Astrocyte of the hippocampus (primary cell): ENCODE measurements at regions not wholly inside any gene's neighbourhood (a gene's known extent, or its start where the extent isn't known, plus 50 kb on each side); places are given as distances from the start of the nearest gene placed in this dataset.

Experiments used
- DNase-seq: peaks from one replicate; pipeline ENCODE4 v3.0.0; 2011; ENCODE audit warnings: low read depth, low spot score

- DNase-seq, result peak; percentile 3
Measured at GRCh38 chr18:4639628-4640310, 184.7 kb upstream of the DLGAP1 start.

GRCh38 chr18:4638680-4639079 lies 183.6 kb upstream of the DLGAP1 start:
- no peak for DNase-seq

- DNase-seq, result no peak
Measured at GRCh38 chr18:4637876-4638275, 182.8 kb upstream of the DLGAP1 start.

- peak; percentile 13 for DNase-seq
Measured at GRCh38 chr18:4636967-4637366, 181.9 kb upstream of the DLGAP1 start.

- DNase-seq, result no peak
Measured at GRCh38 chr18:4631239-4631638, 176.1 kb upstream of the DLGAP1 start.

- no peak for DNase-seq
Measured at GRCh38 chr18:4605212-4605611, 150.1 kb upstream of the DLGAP1 start.

GRCh38 chr18:4603955-4604354 lies 148.8 kb upstream of the DLGAP1 start:
- DNase-seq, result no peak

GRCh38 chr18:4599312-4599711 lies 144.2 kb upstream of the DLGAP1 start:
- no peak for DNase-seq

GRCh38 chr18:4597301-4597700 lies 142.2 kb upstream of the DLGAP1 start:
- DNase-seq, result no peak

- no peak for DNase-seq
Measured at GRCh38 chr18:4593895-4594294, 138.8 kb upstream of the DLGAP1 start.

GRCh38 chr18:4593459-4593858 lies 138.4 kb upstream of the DLGAP1 start:
- no peak for DNase-seq

GRCh38 chr18:4589056-4589800 lies 134.1 kb upstream of the DLGAP1 start:
- DNase-seq, result peak; percentile 10

GRCh38 chr18:4587204-4587603 lies 132.1 kb upstream of the DLGAP1 start:
- DNase-seq, result peak; percentile 22

GRCh38 chr18:4586731-4587130 lies 131.6 kb upstream of the DLGAP1 start:
- DNase-seq, result peak; percentile 2

- DNase-seq, result no peak
Measured at GRCh38 chr18:4582431-4583335, 127.6 kb upstream of the DLGAP1 start.

- DNase-seq, result no peak
Measured at GRCh38 chr18:4581966-4582365, 126.9 kb upstream of the DLGAP1 start.

GRCh38 chr18:4578449-4578848 lies 123.3 kb upstream of the DLGAP1 start:
- no peak for DNase-seq

GRCh38 chr18:4573735-4574134 lies 118.6 kb upstream of the DLGAP1 start:
- no peak for DNase-seq

GRCh38 chr18:4557502-4557901 lies 102.4 kb upstream of the DLGAP1 start:
- DNase-seq, result no peak

GRCh38 chr18:4551001-4551360 lies 95.9 kb upstream of the DLGAP1 start:
- no peak for DNase-seq

- no peak for DNase-seq
Measured at GRCh38 chr18:4549164-4549872, 94.2 kb upstream of the DLGAP1 start.

GRCh38 chr18:4547126-4547525 lies 92.0 kb upstream of the DLGAP1 start:
- no peak for DNase-seq
